HCT116 (cell line): ENCODE measurements at regions not wholly inside any gene's neighbourhood (a gene's known extent, or its start where the extent isn't known, plus 50 kb on each side); places are given as distances from the start of the nearest gene placed in this dataset.
"Not testable (repeated sequence)": the region's sequence is repeated elsewhere in the genome, so short reads cannot be mapped to it uniquely, and the experiment has no call there.

ENCODE experiments used
- CEBPB ChIP-seq: IDR thresholded peaks from 2 replicates; pipeline ENCODE4 v1.6.1; 2012; ENCODE audit warnings: low read depth
- CTCF ChIP-seq, 3 experiments: fragments of 200-600 bp in 1 of 3; sonication (generic) in 1 of 3; IDR thresholded peaks in 2 of 3; conservative IDR thresholded peaks in 1 of 3; 2 replicates each; pipeline ENCODE4 v1.5.1; 2012 to 2017; ENCODE audit warnings: low read depth in 2 of 3, low read length in 2 of 3, antibody characterized with exemption in 1 of 3, borderline replicate concordance in 1 of 3, control low read depth in 1 of 3, mild to moderate bottlenecking in 1 of 3, mixed read lengths in 1 of 3, mixed run types in 1 of 3, moderate library complexity in 1 of 3; ENCODE audit not compliant: insufficient read depth in 1 of 3
- ELF1 ChIP-seq: IDR thresholded peaks from 2 replicates; pipeline ENCODE4 v1.6.1; 2012; ENCODE audit warnings: low read depth, borderline replicate concordance
- EZH2 ChIP-seq: fragments of 200-600 bp; sonication (generic); IDR thresholded peaks from 2 replicates; pipeline ENCODE4 v1.6.1; 2017; ENCODE audit warnings: antibody characterized with exemption, mixed run types
- EZH2phosphoT487 ChIP-seq: fragments of 200-600 bp; IDR thresholded peaks from 2 replicates; pipeline ENCODE4 v1.6.1; 2018; ENCODE audit warnings: antibody characterized with exemption, borderline replicate concordance
- JUND ChIP-seq: IDR thresholded peaks from 2 replicates; pipeline ENCODE4 v1.6.1; 2012
- MAX ChIP-seq: IDR thresholded peaks from 2 replicates; pipeline ENCODE4 v1.6.1; 2012
- POLR2A ChIP-seq: IDR thresholded peaks from 2 replicates; pipeline ENCODE4 v1.7.0; 2011; ENCODE audit warnings: borderline replicate concordance; ENCODE audit not compliant: insufficient read depth, insufficient read length; ENCODE audit errors: extremely low read depth
- POLR2AphosphoS5 ChIP-seq: IDR thresholded peaks from 2 replicates; pipeline ENCODE4 v1.6.1; 2011; ENCODE audit warnings: mild to moderate bottlenecking, low read depth, low read length, moderate library complexity
- RAD21 ChIP-seq: IDR thresholded peaks from 2 replicates; pipeline ENCODE4 v1.6.1; 2012; ENCODE audit warnings: low read depth, mild to moderate bottlenecking
- REST ChIP-seq: IDR thresholded peaks from 2 replicates; pipeline ENCODE4 v1.6.1; 2012; ENCODE audit warnings: low read depth
- SIN3A ChIP-seq: IDR thresholded peaks from 2 replicates; pipeline ENCODE4 v1.6.1; 2012; ENCODE audit warnings: low read depth
- ZFX ChIP-seq: fragments of 450-650 bp; IDR thresholded peaks from 2 replicates; pipeline ENCODE4 v1.6.1; 2017
- ZNF274 ChIP-seq: fragments of 200-500 bp; sonication (Bioruptor generic); IDR thresholded peaks from 2 replicates; pipeline ENCODE4 v1.6.1; 2014; ENCODE audit warnings: mild to moderate bottlenecking, low read depth, low read length, inconsistent platforms

- not testable (repeated sequence) for TF ChIP-seq CTCF (IDR thresholded peaks at IDR 0.05 in 2 of 3, conservative IDR thresholded peaks at IDR 0.05 in 1 of 3; ENCODE audit: borderline replicate concordance in 1 of 3, insufficient read depth in 1 of 3, low read depth in 2 of 3, low read length in 2 of 3); CEBPB; RAD21; ZNF274; JUND; ZFX; MAX; REST; POLR2AphosphoS5; POLR2A; EZH2; EZH2phosphoT487; SIN3A; ELF1
These were observed 81.2 kb upstream of the GRIP1 start for GRCh38 chr12:66760122-66760521.
